ENCODE measurements at regions not wholly inside any gene's neighbourhood (a gene's known extent, or its start where the extent isn't known, plus 50 kb on each side); places are given as distances from the start of the nearest gene placed in this dataset.

GRCh38 chr11:122426073-122426472 is 229.4 kb upstream of the UBASH3B start:
- no peak overlapping the region for H3K4me2 ChIP-seq (ENCODE audit: insufficient read depth in 1 of 2, low read depth in 2 of 2, low read length in 2 of 2)
- H3K9me3 ChIP-seq (ENCODE audit: insufficient read depth in 2 of 2, low read depth in 1 of 2, low read length in 1 of 2), result no peaks in the 10 kb centered on the region
- no peak overlapping the region for H3K27ac ChIP-seq (ENCODE audit: low read depth, low read length)
- H2BK20ac ChIP-seq (ENCODE audit: low read length), result no peak overlapping the region
- FAIRE-seq (no peak), DNase-seq (ENCODE audit: low read depth in 1 of 2, low spot score in 2 of 2) (no peak)
- no peak overlapping the region for H2BK5ac ChIP-seq (ENCODE audit: low read depth, low read length)
- TF ChIP-seq SP2 (IDR thresholded peaks at IDR 0.05; ENCODE audit: low read length), result no peak
- TF ChIP-seq EZH2 (IDR thresholded peaks at IDR 0.05; ENCODE audit: low read depth, low read length, severe bottlenecking), result no peak
- no peak for TF ChIP-seq RNF2 (IDR thresholded peaks at IDR 0.05; ENCODE audit: borderline replicate concordance, low read depth, low read length, missing control alignments, poor library complexity, severe bottlenecking)
- TF ChIP-seq PHF8 (conservative IDR thresholded peaks at IDR 0.05; ENCODE audit: low read depth, low read length), result no peak
- H3K27me3 ChIP-seq (replicated peaks in 1 of 4; ENCODE audit: control insufficient read depth in 3 of 4, extremely low read depth in 1 of 4, insufficient read depth in 3 of 4, low read length in 3 of 4), result peaks cover 0 to 1% (median 0%) of the 10 kb centered on the region in 4 experiments; a peak in 1 of 7 replicates
- ChIA-PET POLR2A (ENCODE audit: partially characterized antibody) (no interaction called here), CTCF (ENCODE audit: partially characterized antibody) (interaction anchor here (0.9 to 1.2 kb wide), 2 partner anchors 210 to 212 kb away, joined by 3 to 4 read pairs; no protein-coding TSS in a partner anchor)
- no peak overlapping the region for H3K18ac ChIP-seq (ENCODE audit: extremely low read depth, low read length)
- no peak overlapping the region for H3K56ac ChIP-seq (replicated peaks; ENCODE audit: insufficient read length, low read depth, low read length)
- no peak overlapping the region for H2AK5ac ChIP-seq (ENCODE audit: low read depth, low read length)
- H4K8ac ChIP-seq (ENCODE audit: extremely low read depth, insufficient read depth, low read length), result no peak overlapping the region
- no peak overlapping the region for H3K4ac ChIP-seq (replicated peaks; ENCODE audit: insufficient read length, low read depth, low read length)
- H3K9ac ChIP-seq (replicated peaks in 1 of 4; ENCODE audit: extremely low read depth in 1 of 4, low read depth in 3 of 4, low read length in 3 of 4), result no peak overlapping the region
- no peak overlapping the region for H3K14ac ChIP-seq (ENCODE audit: insufficient read length)
- no peak overlapping the region for H2BK15ac ChIP-seq (ENCODE audit: low read length)
- no peaks in the 10 kb centered on the region for H3K36me3 ChIP-seq (ENCODE audit: control insufficient read depth in 2 of 4, insufficient read depth in 4 of 4, low read length in 3 of 4)
- H3K4me1 ChIP-seq (replicated peaks in 1 of 4; ENCODE audit: control insufficient read depth in 3 of 4, insufficient read depth in 4 of 4, low read length in 3 of 4), result peaks cover 0 to 9% (median 0%) of the 10 kb centered on the region in 4 experiments; a peak in 2 of 7 replicates
- H3K4me3 ChIP-seq (ENCODE audit: extremely low read depth in 1 of 4, insufficient read depth in 2 of 4, low read depth in 3 of 4, low read length in 4 of 4), result no peak overlapping the region
- H4K91ac ChIP-seq (replicated peaks; ENCODE audit: insufficient read length, low read length), result no peak overlapping the region
- no peaks in the 10 kb centered on the region for H4K20me1 ChIP-seq (replicated peaks in 1 of 2; ENCODE audit: control insufficient read depth in 1 of 2, insufficient read depth in 2 of 2, low read length in 2 of 2)
- no peak overlapping the region for H2AFZ ChIP-seq (ENCODE audit: low read length)
- no peak overlapping the region for H4K5ac ChIP-seq (ENCODE audit: insufficient read length, low read depth, low read length)
- H2BK12ac ChIP-seq (ENCODE audit: low read depth, low read length), result no peak overlapping the region
- H3K23ac ChIP-seq (ENCODE audit: insufficient read length), result no peak overlapping the region
- no peak overlapping the region for H2BK120ac ChIP-seq (replicated peaks; ENCODE audit: low read depth, low read length)
- no peaks in the 10 kb centered on the region for H3K79me1 ChIP-seq (ENCODE audit: low read depth, low read length)
- H3K79me2 ChIP-seq (ENCODE audit: control insufficient read depth in 1 of 2, insufficient read depth in 2 of 2, low read length in 2 of 2), result no peaks in the 10 kb centered on the region
- no peaks in the 10 kb centered on the region; the same call in 1 of the 2 replicates for H3K23me2 ChIP-seq (ENCODE audit: low read depth, low read length)
- 88% methylated on average over 2 of the region's 2 CpGs; no CpG with 5 or more reads in 1 of the 2 experiments for WGBS, 2 experiments (ENCODE audit: extremely low coverage in 1 of 2, insufficient coverage in 1 of 2, insufficient read length in 1 of 2, insufficient replicate concordance in 2 of 2, low coverage in 1 of 2, low lambda C conversion rate in 2 of 2, missing lambda C conversion rate in 1 of 2)

Data from H1 (cell line).